ENCODE measurements at regions not wholly inside any gene's neighbourhood (a gene's known extent, or its start where the extent isn't known, plus 50 kb on each side); places are given as distances from the start of the nearest gene placed in this dataset.

GRCh38 chr20:52888096-52888495 lies 84.1 kb upstream of the TSHZ2 start:
- TF ChIP-seq, protein P1, sequence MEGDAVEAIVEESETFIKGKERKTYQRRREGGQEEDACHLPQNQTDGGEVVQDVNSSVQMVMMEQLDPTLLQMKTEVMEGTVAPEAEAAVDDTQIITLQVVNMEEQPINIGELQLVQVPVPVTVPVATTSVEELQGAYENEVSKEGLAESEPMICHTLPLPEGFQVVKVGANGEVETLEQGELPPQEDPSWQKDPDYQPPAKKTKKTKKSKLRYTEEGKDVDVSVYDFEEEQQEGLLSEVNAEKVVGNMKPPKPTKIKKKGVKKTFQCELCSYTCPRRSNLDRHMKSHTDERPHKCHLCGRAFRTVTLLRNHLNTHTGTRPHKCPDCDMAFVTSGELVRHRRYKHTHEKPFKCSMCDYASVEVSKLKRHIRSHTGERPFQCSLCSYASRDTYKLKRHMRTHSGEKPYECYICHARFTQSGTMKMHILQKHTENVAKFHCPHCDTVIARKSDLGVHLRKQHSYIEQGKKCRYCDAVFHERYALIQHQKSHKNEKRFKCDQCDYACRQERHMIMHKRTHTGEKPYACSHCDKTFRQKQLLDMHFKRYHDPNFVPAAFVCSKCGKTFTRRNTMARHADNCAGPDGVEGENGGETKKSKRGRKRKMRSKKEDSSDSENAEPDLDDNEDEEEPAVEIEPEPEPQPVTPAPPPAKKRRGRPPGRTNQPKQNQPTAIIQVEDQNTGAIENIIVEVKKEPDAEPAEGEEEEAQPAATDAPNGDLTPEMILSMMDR (conservative IDR thresholded peaks at IDR 0.05 in 1 of 2, IDR thresholded peaks at IDR 0.05 in 1 of 2; ENCODE audit: low read depth in 1 of 2, low read length in 2 of 2), result no peak
- no peak for TF ChIP-seq EZH2 (IDR thresholded peaks at IDR 0.05; ENCODE audit: low read length, missing control alignments)
